ENCODE measurements at regions not wholly inside any gene's neighbourhood (a gene's known extent, or its start where the extent isn't known, plus 50 kb on each side); places are given as distances from the start of the nearest gene placed in this dataset.

DNA sequence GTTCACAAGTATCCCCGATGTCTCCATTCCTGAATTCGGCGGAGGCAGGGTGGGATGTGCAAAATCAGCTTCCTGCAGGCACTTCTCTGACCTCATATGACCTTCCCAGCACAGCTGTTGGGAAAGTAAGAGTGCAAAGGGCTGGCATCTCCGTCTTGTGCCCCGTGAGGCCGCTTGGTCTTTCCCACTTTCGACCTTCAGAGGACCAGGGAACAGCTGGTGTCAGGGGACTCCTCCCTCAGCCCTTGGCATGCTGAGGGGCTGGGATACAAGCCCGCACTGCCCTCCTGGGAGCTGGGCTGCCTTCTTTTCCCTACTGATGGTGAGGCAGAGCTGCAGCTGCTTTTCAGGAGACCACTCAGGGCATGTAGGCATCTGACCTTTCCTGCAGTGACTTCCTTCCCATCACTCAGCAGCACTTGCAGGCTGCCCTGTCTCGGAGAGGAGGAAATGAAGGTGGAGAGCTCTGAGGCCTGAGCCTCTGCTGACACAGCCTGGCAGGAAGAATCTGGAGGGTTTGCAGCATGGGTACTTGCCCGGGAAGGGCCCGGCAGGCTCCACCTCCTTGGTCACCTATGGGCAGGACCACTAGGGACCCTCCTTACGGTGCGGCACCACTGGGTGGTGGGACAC, 277.2 kb upstream of the HS6ST1 start (continued):
- no peak for TF ChIP-seq HDAC6 (IDR thresholded peaks at IDR 0.05; ENCODE audit: low read depth, low read length)
- no peak for TF ChIP-seq ZNF668 (CRISPR knock-in tag; IDR thresholded peaks at IDR 0.05)
- no peak for TF ChIP-seq SMAD2 (IDR thresholded peaks at IDR 0.05; ENCODE audit: low read depth, low read length)

DNA sequence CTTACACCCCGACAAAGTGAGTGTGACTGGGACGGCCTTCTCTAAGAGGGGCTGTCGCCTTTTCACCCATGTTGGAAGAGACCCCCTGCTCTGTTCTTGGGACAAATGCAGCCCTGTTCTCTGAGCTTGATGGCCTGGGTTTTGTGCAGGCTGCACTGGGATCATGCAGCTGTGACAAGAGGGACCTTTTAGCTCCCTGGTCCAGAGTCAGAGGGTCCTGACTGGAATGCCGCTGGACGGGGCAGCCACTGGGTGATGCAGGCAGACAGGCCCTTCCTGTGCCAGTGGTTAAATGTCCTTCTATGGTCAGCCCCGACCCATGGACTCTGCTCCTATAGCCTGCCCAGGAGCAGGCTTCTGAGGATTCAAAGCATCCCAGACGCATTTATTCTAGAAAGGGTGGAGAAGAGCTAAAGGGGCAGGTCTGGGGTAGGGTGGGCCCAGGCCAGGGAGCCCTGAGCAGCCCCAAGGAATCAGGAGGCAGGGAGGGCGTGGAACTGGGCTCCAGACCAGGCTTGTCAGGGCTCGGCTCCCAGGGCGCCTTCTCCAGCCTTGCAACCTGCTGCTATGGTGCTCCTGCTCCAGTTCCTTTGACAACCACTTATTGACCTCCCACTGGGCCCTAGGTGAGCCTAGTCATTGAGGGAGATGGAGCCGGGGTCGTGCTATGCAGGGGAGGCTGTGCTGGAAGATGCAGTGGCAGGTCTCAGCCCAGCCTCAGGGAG, 277.9 kb upstream of the HS6ST1 start:
- no peaks in the 10 kb centered on the region for H3K9me1 ChIP-seq (ENCODE audit: control insufficient read depth, insufficient read depth, low read length)
- ChIA-PET CTCF (ENCODE audit: low intra/inter-chr PET ratio) (no interaction called here), POLR2A (interaction anchor here (0.6 to 1.1 kb wide), 2 partner anchors 24 to 126 kb away, joined by 3 to 5 read pairs; no protein-coding TSS in a partner anchor)
- no peak overlapping the region for H3K9ac ChIP-seq (ENCODE audit: insufficient read depth in 1 of 2, low read depth in 2 of 2, low read length in 2 of 2)
- no peak overlapping the region for H3K4me2 ChIP-seq (ENCODE audit: insufficient read depth, low read length)
- no peaks in the 10 kb centered on the region for H3K36me3 ChIP-seq (ENCODE audit: control insufficient read depth, insufficient read depth, low read length)
- H4K20me1 ChIP-seq (replicated peaks; ENCODE audit: control insufficient read depth, insufficient read depth, low read length) = no peaks in the 10 kb centered on the region
- no peaks in the 10 kb centered on the region for H3K79me2 ChIP-seq (ENCODE audit: control insufficient read depth, insufficient read depth, low read length)
- WGBS (ENCODE audit: insufficient coverage, low coverage, missing lambda C conversion rate) = under 1% methylated on average over 11 of the region's 12 CpGs
- DNase-seq (ENCODE audit: extremely low read depth in 1 of 4, low spot score in 3 of 4) = no peak
- H3K27me3 ChIP-seq (ENCODE audit: control insufficient read depth in 2 of 2, insufficient read depth in 2 of 2, low read length in 2 of 2) = peaks cover 3 to 50% of the 10 kb centered on the region in 2 experiments; a peak in 3 of 5 replicates
- no peak for ATAC-seq
- no peaks in the 10 kb centered on the region for H3K9me3 ChIP-seq (replicated peaks; ENCODE audit: control insufficient read depth, insufficient read depth, low read depth, low read length)
- no TSS peak for BruUV-seq (replicated peaks)
- no peak overlapping the region for H3K4me3 ChIP-seq
- in situ Hi-C loops (cut with MboI) = no loop called here
- no peak overlapping the region for H3K27ac ChIP-seq (ENCODE audit: extremely low read depth, low read depth, low read length)
- FAIRE-seq = no peak
- H3K4me1 ChIP-seq (replicated peaks in 1 of 2; ENCODE audit: control insufficient read depth in 2 of 2, insufficient read depth in 2 of 2, low read length in 2 of 2) = no peaks in the 10 kb centered on the region
- intact Hi-C loops (cut with micrococcal nuclease) = no loop called here
- no peak overlapping the region for H2AFZ ChIP-seq (ENCODE audit: low read depth, low read length)
- TF ChIP-seq FOXA3 (CRISPR knock-in tag; conservative IDR thresholded peaks at IDR 0.05 in 1 of 2, IDR thresholded peaks at IDR 0.05 in 1 of 2) = no peak
- TF ChIP-seq, protein P1, sequence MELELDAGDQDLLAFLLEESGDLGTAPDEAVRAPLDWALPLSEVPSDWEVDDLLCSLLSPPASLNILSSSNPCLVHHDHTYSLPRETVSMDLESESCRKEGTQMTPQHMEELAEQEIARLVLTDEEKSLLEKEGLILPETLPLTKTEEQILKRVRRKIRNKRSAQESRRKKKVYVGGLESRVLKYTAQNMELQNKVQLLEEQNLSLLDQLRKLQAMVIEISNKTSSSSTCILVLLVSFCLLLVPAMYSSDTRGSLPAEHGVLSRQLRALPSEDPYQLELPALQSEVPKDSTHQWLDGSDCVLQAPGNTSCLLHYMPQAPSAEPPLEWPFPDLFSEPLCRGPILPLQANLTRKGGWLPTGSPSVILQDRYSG (tag; conservative IDR thresholded peaks at IDR 0.05; ENCODE audit: low read depth) = no peak
- TF ChIP-seq, protein P2, sequence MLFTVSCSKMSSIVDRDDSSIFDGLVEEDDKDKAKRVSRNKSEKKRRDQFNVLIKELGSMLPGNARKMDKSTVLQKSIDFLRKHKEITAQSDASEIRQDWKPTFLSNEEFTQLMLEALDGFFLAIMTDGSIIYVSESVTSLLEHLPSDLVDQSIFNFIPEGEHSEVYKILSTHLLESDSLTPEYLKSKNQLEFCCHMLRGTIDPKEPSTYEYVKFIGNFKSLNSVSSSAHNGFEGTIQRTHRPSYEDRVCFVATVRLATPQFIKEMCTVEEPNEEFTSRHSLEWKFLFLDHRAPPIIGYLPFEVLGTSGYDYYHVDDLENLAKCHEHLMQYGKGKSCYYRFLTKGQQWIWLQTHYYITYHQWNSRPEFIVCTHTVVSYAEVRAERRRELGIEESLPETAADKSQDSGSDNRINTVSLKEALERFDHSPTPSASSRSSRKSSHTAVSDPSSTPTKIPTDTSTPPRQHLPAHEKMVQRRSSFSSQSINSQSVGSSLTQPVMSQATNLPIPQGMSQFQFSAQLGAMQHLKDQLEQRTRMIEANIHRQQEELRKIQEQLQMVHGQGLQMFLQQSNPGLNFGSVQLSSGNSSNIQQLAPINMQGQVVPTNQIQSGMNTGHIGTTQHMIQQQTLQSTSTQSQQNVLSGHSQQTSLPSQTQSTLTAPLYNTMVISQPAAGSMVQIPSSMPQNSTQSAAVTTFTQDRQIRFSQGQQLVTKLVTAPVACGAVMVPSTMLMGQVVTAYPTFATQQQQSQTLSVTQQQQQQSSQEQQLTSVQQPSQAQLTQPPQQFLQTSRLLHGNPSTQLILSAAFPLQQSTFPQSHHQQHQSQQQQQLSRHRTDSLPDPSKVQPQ (CRISPR knock-in tag; IDR thresholded peaks at IDR 0.05; ENCODE audit: borderline replicate concordance) = no peak
- TF ChIP-seq E2F5 (CRISPR knock-in tag; IDR thresholded peaks at IDR 0.05) = no peak
- TF ChIP-seq BRF1 (IDR thresholded peaks at IDR 0.05; ENCODE audit: borderline replicate concordance, extremely low read depth, insufficient read length) = no peak
